PC-3 (cell line): ENCODE measurements at regions not wholly inside any gene's neighbourhood (a gene's known extent, or its start where the extent isn't known, plus 50 kb on each side); places are given as distances from the start of the nearest gene placed in this dataset.
"Not testable (repeated sequence)": the region's sequence is repeated elsewhere in the genome, so short reads cannot be mapped to it uniquely, and the experiment has no call there.

Experiments used
- ATAC-seq: fragments of 200-7000 bp; cut with Tn5 transposase; 2 replicates; pipeline ENCODE4 v1.9.1; 2020; ENCODE audit warnings: mild to moderate bottlenecking, moderate library complexity
- BruUV-seq: library from RNA; stranded (reverse); fragments of 400-500 nt; replicated peaks from 2 replicates; lab custom pipeline; 2021; lab: Mats Ljungman, UMichigan
- CTCF ChIA-PET: fragments of 300-600 bp; sonication (Branson Sonifier 250); formaldehyde crosslinking; loops from one replicate; lab custom pipeline; 2022; ENCODE audit warnings: antibody characterized with exemption; lab: Charles Lee
- POLR2A ChIA-PET: fragments of 300-600 bp; sonication (Branson Sonifier 250); formaldehyde crosslinking; loops from one replicate; lab custom pipeline; 2022; ENCODE audit warnings: antibody characterized with exemption; ENCODE audit not compliant: unreplicated experiment; lab: Charles Lee
- DNase-seq: peaks from one replicate; pipeline ENCODE4 v3.0.0-alpha.2; 2015
- H2AFZ ChIP-seq: fragments of 300-600 bp; sonication (generic); 2 replicates; pipeline ENCODE4 v1.6.0; 2016; ENCODE audit warnings: antibody characterized with exemption, low read length
- H3F3A ChIP-seq: fragments of 300-600 bp; sonication (generic); one replicate; pipeline ENCODE4 v1.6.0; 2017; ENCODE audit warnings: antibody characterized with exemption, low read length, control low read depth, mild to moderate bottlenecking; ENCODE audit not compliant: unreplicated experiment
- H3K27ac ChIP-seq: fragments of 300-600 bp; sonication (generic); 2 replicates; pipeline ENCODE4 v1.5.1; 2016; ENCODE audit warnings: mild to moderate bottlenecking, low read length
- H3K27me3 ChIP-seq: fragments of 300-600 bp; sonication (generic); 2 replicates; pipeline ENCODE4 v1.6.1; 2016; ENCODE audit warnings: low read length, mixed read lengths
- H3K36me3 ChIP-seq: fragments of 300-600 bp; sonication (generic); 2 replicates; pipeline ENCODE4 v1.6.1; 2016; ENCODE audit warnings: low read depth, mixed run types, low read length, mixed read lengths
- H3K4me1 ChIP-seq: fragments of 300-600 bp; sonication (generic); 2 replicates; pipeline ENCODE4 v1.5.1; 2016; ENCODE audit warnings: low read length; ENCODE audit not compliant: insufficient read depth
- H3K4me2 ChIP-seq: fragments of 300-600 bp; sonication (generic); 2 replicates; pipeline ENCODE4 v1.6.0; 2016; ENCODE audit warnings: low read length
- H3K4me3 ChIP-seq: fragments of 300-600 bp; sonication (generic); 2 replicates; pipeline ENCODE4 v1.5.1; 2016; ENCODE audit warnings: mild to moderate bottlenecking, low read length, mixed read lengths
- H3K79me2 ChIP-seq: fragments of 300-600 bp; sonication (generic); 2 replicates; pipeline ENCODE4 v1.6.1; 2017; ENCODE audit warnings: low read length, mixed read lengths
- H3K9ac ChIP-seq: fragments of 300-600 bp; sonication (generic); 2 replicates; pipeline ENCODE4 v1.6.0; 2016; ENCODE audit warnings: mild to moderate bottlenecking, low read length
- H3K9me2 ChIP-seq: fragments of 300-600 bp; sonication (generic); replicated peaks from 2 replicates; pipeline ENCODE4 v1.6.1; 2016; ENCODE audit warnings: mixed run types, low read length, mixed read lengths
- H3K9me3 ChIP-seq: fragments of 300-600 bp; sonication (generic); 2 replicates; pipeline ENCODE4 v1.6.1; 2016; ENCODE audit warnings: low read length, mixed read lengths
- H4K20me1 ChIP-seq: fragments of 300-600 bp; sonication (generic); 2 replicates; pipeline ENCODE4 v1.6.1; 2016; ENCODE audit warnings: low read length, mixed read lengths
- CTCF ChIP-seq: fragments of 300-600 bp; sonication (generic); conservative IDR thresholded peaks from 2 replicates; pipeline ENCODE4 v1.5.1; 2017; ENCODE audit warnings: antibody characterized with exemption, low read depth, mild to moderate bottlenecking, low read length
- EZH2 ChIP-seq: fragments of 300-600 bp; sonication (generic); IDR thresholded peaks from one replicate; pipeline ENCODE4 v1.6.1; 2017; ENCODE audit warnings: antibody characterized with exemption, mild to moderate bottlenecking, low read length; ENCODE audit not compliant: unreplicated experiment
- EZH2phosphoT487 ChIP-seq: fragments of 300-600 bp; sonication (generic); IDR thresholded peaks from 2 replicates; pipeline ENCODE4 v1.6.1; 2018; ENCODE audit warnings: mild to moderate bottlenecking, antibody characterized with exemption, low read length, borderline replicate concordance
- intact Hi-C: fragments of 100-400 bp; cut with micrococcal nuclease; formaldehyde crosslinking; loops from 2 replicates; pipeline ENCODE4 v1.9.0; 2023

- Histone ChIP-seq H3K9ac (no peak overlapping the region), H3K27ac (no peak overlapping the region), H3K9me2 (no peaks in the 10 kb centered on the region), H3F3A (no peaks in the 10 kb centered on the region), H3K4me3 (no peak overlapping the region), H3K27me3 (no peaks in the 10 kb centered on the region), H3K79me2 (no peaks in the 10 kb centered on the region), H4K20me1 (no peaks in the 10 kb centered on the region), H3K9me3 (no peaks in the 10 kb centered on the region), H3K36me3 (no peaks in the 10 kb centered on the region), H3K4me1 (no peaks in the 10 kb centered on the region), H2AFZ (no peak overlapping the region), H3K4me2 (no peak overlapping the region)
- TF ChIP-seq EZH2phosphoT487: no peak
- TF ChIP-seq EZH2: no peak
- no peak for TF ChIP-seq CTCF
- CTCF ChIA-PET: no interaction called here
- ATAC-seq: no peak
- no TSS peak for BruUV-seq
- POLR2A ChIA-PET: no interaction called here
- intact Hi-C loops: no loop called here
- DNase-seq: no peak
Measured at GRCh38 chrX:92283308-92283707, 504.1 kb downstream of the PCDH11X start.

- intact Hi-C loops, POLR2A ChIA-PET: not testable (repeated sequence)
Measured at GRCh38 chrX:92298067-92298466, 518.9 kb downstream of the PCDH11X start.

GRCh38 chrX:92333194-92333593 lies 554.0 kb downstream of the PCDH11X start:
- H3K9ac ChIP-seq, H3K4me2 ChIP-seq, H3F3A ChIP-seq, H3K4me3 ChIP-seq, H3K79me2 ChIP-seq, CTCF ChIA-PET, H3K9me2 ChIP-seq, H3K4me1 ChIP-seq, H3K9me3 ChIP-seq, H3K27me3 ChIP-seq, POLR2A ChIA-PET, BruUV-seq, H4K20me1 ChIP-seq, ATAC-seq, H2AFZ ChIP-seq, H3K27ac ChIP-seq, intact Hi-C loops, H3K36me3 ChIP-seq: not testable (repeated sequence)
- DNase-seq: peak; percentile 12

More at GRCh38 chrX:92298067-92298466, 518.9 kb downstream of the PCDH11X start:
- H3K4me1 ChIP-seq, H3K27me3 ChIP-seq, H2AFZ ChIP-seq, H3K9me2 ChIP-seq, H4K20me1 ChIP-seq, H3F3A ChIP-seq, BruUV-seq, H3K9ac ChIP-seq, H3K27ac ChIP-seq, CTCF ChIA-PET, H3K4me2 ChIP-seq, H3K4me3 ChIP-seq, H3K36me3 ChIP-seq, H3K79me2 ChIP-seq, H3K9me3 ChIP-seq: not testable (repeated sequence)
- ATAC-seq (peak; percentile 66), DNase-seq (peak; percentile 31)

GRCh38 chrX:92351065-92351464 lies 571.9 kb downstream of the PCDH11X start:
- CTCF ChIA-PET, H3K9ac ChIP-seq, BruUV-seq, POLR2A ChIA-PET, intact Hi-C loops, H4K20me1 ChIP-seq, H3K36me3 ChIP-seq, H3K79me2 ChIP-seq, H3K4me1 ChIP-seq, H2AFZ ChIP-seq, H3K9me3 ChIP-seq, H3F3A ChIP-seq, H3K27me3 ChIP-seq, H3K4me3 ChIP-seq, H3K9me2 ChIP-seq: not testable (repeated sequence)
- DNase-seq (peak; percentile 50), ATAC-seq (peak; percentile 78)
- H3K4me2 ChIP-seq: peak overlapping the region; percentile 19; the same call in 1 of the 2 replicates
- peak overlapping the region; percentile 68 for H3K27ac ChIP-seq
